NOMO-1 treated with dmso at 0.1 percent for 144 hours (cell line): ENCODE measurements at regions not wholly inside any gene's neighbourhood (a gene's known extent, or its start where the extent isn't known, plus 50 kb on each side); places are given as distances from the start of the nearest gene placed in this dataset.

ENCODE experiments used
- DNase-seq: peaks from one replicate; lab custom pipeline; 2025; ENCODE audit not compliant: unreplicated experiment; lab: John Stamatoyannopoulos, UW

DNA sequence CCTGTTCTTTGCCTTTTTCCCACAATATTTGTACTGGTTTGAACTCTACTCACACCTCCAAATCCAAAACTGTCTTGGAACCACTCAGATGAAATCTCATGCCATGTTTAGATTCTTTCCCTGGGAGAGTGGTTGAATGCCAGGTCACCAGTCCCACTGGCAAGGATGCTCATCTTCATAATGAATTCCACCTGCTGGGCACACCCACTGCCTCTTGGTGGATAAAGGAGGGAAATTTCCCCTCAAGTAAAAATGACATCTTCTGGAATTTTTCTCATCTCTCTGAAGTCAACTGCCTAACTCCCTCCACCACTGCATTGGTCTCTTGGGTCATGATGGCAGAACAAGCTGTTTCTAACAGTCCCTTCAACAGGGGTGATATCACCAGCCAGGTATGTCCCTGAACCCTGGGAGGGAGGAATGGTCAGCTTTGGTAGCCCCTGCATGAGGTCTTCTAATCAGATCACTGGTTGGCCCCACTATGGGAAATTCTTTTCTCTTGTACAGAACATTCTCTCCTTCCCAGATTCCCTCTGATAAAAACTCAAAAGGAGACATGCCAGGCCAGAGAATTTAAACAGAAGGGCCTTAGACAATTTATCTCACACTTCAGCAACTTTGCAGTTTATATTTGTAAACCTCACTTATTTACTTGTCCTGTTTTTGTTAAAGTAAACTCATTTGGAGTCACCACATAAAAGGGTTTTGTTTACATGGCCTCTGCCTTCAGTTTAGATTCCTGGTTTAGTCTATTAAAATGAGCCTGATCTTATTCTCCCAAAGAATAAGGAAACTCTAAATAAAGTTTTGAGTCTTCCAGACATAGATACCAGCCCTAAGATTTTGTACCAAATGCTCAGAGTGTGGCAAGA lies 143.4 kb downstream of the WNT5A start:
- DNase-seq, result no peak

DNA sequence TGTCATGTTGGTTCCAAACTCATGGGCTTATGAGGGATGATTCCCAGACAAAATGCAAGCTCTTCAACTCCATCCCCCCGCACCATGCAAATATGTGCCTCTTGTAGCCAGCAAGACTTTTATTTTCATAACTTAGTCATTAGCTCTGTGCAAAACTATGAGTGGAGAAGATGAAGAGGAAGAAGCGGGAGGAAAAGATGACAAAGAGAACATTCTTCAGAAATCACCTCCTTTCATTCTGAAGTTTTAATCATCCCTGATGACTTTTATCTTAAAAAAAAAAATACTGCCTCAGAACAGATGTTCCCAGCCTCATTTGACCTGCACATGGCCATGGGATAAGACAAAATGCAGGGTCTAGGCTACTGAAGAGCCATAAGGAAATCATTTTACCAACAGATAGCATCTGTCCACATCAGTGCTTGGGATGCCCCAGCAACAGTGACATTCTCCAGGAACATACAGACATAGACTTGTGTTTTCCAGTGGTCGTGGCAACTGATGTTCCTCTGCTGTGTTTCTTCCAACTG lies 145.5 kb downstream of the WNT5A start:
- no peak for DNase-seq

DNA sequence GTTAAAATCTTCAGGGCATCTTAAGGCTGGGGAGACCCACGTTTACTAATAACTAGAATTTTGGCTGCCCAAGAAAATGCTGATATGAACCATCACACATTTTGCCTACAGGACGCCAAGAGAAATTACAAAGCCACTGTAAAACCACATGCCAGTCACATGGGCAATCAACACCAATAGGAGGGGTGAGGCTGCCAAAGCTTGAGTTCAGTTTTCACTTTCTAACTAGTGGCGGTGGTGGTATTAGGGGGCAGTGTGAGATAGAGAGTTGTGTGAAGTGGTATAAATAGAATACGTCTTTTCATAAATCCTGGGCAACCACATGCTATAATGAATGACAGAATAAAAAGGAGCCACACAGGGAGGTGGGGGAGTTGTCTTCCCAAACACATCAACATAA lies 147.3 kb downstream of the WNT5A start:
- DNase-seq, result no peak

DNA sequence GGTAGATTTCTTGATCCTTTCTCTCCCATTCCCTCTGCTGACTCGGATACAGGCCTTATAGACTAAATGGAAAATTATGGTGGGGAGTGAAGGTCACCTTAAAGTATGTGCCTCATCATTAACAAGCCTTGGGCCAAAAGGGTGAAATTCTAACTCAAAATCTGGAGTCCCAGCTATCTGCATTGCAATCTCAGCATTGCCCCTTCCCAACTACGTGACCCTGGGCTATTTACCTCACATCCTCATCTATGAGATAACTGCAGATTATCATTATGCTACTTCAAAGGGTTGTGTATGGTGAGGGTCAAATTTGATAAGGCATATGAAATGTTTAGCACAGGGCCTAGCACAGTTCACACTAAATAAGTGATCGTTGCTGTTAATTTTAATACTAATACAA lies 147.7 kb downstream of the WNT5A start:
- no peak for DNase-seq

DNA sequence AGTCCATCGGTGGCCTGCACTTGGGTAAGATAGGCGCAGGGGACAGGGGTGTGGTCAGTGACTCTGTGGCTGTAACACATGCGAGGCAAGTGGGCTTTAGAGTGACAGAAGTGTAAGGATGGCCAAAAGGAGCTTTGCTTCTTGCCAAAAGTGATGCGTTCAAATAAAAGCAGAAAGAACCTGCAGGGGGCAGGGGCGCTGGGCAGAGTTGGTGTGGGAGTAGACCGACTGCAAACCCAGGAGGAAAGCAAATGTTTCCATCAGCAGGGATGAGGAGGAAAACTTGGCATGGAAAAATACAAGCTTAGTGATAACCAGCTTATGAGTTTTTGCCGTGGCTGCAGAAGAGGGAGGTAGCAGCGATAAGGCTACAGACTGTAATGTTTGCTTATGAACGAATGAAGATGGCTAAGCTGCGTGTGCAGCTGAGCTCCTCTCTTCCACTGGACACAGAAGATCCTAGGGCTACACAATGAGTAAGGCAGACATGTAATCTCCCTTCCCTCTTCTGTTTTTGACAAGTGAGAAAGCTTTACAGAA lies 149.4 kb downstream of the WNT5A start:
- no peak for DNase-seq

DNA sequence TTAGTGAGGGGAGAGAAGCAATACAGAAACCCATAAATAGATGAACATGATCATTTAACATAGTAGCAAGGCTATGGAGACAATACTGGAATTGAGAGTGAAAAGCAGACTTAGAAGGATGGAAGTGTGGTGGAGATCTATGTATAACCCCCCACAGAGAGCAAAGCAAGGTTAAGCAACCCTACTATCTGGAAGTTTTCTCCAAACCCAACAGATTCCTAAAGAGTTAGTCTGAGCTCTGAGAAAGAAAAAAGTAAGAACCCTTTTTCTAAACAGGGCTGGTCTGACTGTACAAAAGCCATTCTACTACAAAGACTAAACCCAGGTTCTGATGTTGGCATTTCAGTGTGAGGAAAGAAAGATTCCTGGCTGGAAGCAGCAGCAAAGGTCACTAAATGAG lies 153.2 kb downstream of the WNT5A start:
- DNase-seq, result no peak

DNA sequence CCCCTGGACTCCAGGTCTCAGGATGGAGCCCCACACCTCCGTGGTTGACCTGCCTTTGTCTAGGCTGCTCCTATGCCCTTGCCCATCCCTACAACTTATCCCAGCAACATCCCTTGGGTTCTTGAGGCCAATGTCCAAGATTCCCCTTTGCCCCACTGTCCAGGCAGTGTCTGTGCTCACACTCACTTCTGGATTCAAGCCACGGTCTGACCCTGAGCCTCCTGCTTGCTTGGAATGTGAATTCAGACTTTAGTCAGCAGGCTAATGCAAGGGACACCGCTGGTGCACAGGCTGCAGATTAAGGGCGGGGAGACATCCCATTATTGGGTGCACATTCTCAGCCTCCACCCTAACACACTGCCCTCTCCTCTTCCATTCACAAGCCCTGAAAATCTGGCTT lies 154.1 kb downstream of the WNT5A start:
- no peak for DNase-seq

DNA sequence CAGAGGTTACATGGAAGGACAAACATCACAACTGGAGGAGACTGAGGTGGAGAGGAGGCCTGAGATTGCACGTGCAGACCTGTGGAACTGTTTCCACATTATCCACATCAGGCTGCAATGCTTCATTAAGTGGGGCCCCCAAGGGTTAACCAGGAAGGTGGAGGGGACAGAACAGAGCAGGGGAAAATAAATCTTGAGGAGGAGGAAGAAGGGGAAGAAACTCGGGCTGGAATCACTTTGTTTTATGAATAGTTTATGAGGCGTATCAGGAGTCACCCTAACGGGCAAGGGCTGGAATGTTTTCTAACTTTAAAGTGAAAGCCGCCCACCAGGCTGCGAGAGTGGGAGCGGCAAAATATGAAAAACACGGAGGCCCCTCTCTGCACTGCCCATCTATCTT lies 154.9 kb downstream of the WNT5A start:
- no peak for DNase-seq

DNA sequence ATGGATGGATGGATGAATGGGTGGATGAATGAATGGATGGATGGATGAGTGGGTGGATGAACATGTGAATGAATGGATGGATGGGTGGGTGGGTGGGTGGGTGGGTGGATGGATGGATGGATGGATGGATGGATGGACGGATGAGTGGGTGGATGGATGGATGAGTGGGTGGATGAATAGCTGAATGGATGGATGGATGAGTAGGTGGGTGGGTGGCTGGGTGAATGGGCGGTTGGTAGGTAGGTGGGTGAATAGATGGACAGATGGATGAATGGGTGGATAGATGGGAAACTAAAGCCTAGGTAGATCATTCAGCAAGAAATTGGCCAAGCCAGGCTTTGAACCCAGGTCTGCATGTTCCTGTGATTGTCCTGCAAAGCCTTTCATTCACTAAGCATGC lies 155.6 kb downstream of the WNT5A start:
- DNase-seq, result no peak

DNA sequence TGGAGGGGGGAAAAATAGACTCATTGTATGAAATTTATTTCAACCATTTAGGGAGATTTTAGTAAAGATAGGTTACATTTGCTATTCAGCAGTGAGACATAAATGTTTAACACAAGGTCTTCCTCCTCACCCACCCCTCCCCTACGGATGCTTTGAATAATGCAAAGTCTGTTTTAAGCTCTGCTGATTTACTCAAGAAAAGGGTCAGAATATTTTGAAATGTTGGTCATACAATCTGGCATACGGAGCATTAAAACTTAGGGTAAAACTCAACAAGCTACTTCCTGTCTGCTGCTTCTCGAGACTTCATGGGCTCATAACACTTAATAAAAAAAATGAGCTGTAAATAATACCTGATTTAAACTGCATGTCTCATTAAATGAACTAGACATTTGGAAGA lies 156.3 kb downstream of the WNT5A start:
- no peak for DNase-seq

DNA sequence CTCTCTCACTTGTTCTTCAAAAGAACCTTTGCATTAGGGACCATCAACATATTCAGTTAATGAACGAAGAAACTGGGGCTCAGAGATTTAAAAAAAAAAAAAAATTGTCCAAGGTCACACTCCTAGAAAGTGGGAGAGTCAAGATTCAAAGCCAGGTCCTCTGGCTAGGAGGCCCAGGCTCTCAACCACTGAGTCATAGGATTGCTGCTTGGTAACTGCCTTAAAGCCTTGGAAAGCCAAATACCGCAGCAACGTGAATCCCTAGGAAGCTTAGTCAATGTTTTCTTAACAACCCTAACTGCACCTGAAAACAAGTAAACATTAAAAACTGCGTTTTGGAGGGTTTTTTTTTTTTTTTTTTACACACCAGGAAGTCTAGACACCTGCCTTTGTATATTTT lies 156.8 kb downstream of the WNT5A start:
- no peak for DNase-seq

DNA sequence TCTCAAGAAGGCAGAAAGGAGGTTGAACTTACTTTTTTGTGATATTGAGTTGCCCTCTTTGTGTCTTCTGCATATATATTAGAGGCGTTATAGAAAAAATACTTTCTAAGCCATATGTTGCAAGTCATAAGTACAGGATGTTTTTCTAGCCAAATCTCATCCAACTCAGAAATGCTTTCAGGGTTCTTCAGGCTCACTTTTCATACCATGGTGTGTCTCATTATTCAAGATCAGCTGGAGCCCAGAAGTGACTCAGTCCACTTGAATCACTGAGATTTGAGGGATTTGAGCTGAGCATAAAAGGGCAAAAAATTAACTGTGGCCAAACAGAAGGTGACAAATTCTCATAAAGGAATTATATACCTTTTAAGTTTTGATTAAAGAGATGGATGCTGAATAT lies 157.3 kb downstream of the WNT5A start:
- DNase-seq, result no peak

DNA sequence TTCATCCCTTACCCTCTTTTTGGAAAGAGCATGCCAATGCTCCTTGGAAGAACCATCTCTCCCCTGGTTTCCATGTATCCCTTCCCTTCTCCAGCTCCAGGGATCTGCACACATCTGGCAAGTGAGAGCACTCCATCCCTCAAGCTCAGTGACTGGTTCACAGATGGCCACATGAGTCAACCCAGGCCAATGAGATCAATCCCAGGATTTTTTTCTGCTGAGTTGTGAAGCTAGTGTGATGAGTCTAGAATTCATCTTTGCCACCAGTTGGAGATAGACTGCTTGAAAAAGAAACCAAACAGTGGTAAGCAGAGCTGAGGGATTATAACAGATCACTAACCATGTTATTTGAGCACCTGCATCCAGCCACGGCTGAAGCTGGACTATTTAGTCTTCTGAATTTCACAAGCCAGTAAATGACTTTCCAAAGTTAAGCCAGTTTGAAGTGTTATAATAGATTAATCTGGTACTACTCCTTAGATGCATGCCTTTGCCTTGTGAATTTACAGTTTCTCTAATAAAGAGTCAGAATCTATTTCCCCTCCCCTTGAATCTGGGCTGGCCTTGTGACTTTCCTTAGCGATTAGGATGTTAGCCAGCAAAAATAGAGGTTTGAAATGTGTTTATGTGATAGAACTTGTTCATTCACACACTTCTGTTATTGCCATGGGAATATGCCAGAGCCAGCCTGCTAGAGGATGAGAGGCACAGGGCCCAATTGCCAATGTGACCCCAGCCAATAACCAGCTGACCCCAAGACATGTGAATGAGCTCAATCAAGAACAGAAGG lies 159.8 kb downstream of the WNT5A start:
- no peak for DNase-seq

DNA sequence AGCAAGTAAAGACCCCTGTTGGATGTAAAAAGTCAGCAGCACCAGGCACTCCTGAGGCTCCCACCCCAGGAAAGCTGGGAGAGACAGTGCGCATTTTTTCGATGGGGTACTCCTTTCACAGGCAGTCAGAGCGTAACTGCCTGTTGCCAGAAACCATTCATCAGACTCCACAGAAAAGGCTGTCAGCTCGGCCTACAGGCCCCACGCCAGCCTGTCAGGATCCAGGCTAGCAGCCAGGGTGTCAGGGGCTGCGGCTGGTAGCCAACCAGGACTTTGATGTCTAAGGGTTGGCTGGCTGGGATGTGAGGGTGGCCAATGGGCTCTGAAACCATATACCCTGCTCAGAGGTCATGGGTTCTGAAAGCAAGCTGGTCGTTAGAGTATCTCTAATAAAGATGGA lies 164.5 kb downstream of the WNT5A start:
- DNase-seq, result no peak

DNA sequence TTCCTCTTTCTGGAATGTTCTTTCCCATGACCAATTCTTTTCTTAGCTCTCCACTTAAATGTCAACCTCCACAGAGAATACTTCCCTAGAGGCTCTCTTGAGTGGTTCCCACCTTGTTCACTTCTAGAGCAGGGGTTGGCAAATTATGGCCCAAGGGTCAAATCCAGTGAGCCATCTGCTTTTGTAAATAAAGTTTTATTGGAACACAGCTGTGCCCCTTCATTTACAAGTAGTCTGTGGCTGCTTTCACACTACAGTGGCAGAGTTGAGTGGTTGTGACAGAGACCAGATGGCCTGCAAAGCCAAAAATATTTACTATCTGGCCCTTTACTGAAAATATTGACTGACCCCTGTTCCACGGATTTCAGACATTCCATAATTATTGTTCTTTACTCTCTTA lies 166.2 kb downstream of the WNT5A start:
- DNase-seq, result no peak

DNA sequence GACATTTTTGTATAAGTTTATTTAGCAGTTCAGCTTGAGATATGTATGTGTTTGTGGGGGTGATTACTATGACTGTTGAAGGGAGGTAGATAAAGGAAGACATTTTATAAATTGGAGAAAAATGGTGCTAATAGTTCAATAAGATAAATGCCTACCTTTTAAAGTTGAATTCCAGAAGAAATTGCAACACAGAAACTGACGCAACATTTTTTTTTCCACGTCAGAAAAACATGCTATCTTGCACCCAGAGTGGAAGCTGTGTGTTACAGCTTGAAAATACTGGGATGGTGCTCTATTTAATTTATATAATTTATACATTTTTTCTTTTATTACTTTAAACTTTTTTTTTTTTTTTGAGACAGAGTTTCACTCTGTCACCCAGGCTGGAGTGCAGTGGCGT lies 171.7 kb downstream of the WNT5A start:
- DNase-seq, result no peak

DNA sequence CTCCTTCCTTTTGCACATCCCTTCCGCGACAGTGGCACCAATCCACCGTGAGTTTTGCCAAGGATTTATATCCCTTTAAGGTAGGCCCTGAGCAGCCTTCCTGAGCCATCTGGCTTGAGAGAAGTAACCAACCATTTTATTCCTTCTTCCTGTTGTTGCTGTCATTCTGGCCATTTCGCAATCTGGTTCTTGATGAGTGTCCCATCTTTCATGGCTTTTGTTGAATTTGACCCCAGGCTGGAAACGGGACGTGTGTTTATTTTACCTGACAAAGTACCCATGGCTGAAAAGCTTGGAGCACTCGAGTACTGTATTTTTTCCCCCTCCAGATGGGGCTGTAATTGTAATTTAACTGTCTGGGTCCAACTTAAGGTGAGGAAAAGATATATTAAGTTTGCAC lies 173.4 kb downstream of the WNT5A start:
- DNase-seq, result no peak

DNA sequence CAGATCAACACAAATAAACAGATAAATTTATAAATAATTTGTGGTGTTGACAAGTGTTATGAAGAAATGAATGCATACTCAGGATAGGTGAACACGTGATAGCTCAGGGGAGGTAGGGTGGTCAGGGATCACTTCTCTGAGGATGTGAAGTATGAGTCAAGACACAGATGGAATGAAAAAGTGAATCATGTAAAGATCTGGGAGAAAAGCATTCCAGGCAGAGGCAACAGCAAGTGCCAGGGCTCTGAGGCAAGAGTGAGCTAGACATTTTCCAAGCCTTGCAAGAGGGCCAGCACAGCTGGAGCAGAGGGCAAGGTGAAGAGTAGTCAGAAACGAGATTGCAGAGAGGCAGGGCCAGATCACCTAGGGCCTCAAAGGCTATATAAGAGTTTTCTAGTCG lies 177.8 kb downstream of the WNT5A start:
- DNase-seq, result no peak

DNA sequence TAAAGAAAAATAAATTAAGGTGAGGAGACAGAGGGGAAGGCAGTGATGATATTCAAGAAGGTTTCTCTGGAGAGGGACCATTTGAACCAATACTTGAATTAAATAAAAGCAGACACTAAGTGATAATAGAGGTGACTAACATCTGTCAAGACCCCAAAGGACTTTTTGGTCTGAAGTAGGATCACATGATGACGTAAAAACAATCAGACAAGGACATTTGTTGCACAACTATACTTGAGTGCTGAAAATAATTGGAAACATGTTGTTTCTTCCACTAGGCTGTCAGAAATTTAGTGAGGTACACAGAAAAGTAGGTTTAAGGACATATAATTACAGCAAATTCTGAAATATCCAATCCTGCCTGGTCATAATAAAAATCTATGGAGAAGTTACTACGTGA lies 179.5 kb downstream of the WNT5A start:
- no peak for DNase-seq

DNA sequence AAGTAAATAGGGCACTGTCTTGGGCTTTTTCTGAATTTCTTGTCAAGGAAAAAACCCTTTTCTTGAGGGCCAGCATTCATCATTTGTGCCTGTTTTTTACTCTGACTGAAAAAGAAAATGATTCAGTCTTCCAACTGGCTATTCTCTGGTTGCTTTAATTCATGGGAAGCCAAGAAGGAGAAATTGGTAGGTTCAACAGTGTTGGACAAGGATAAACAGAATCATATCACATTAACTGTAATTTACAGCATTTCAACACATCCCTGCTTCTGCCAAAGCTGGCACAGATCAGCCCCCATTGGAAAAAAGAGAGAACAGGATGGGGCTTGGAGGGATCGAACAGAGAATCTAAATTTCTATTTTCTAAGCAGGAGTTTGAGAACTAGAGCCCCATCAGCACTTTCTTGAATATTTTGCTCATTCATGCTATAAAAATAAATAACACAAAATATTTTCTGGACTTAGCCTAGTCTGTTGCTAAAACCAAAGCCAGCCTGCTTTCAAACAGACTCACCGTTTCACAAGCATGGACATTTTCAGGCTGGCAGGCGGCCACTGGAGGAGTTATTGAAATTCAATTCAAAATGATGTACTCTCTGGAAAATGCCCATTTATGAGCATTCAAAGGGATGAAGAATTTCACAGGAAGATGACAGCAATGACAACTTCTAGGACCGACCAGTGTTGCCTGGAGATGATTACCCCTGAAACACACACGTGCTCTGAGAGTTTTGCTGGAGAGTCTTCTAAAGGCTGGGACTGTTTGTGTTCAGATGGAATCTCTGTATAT lies 181.2 kb downstream of the WNT5A start:
- DNase-seq, result no peak

DNA sequence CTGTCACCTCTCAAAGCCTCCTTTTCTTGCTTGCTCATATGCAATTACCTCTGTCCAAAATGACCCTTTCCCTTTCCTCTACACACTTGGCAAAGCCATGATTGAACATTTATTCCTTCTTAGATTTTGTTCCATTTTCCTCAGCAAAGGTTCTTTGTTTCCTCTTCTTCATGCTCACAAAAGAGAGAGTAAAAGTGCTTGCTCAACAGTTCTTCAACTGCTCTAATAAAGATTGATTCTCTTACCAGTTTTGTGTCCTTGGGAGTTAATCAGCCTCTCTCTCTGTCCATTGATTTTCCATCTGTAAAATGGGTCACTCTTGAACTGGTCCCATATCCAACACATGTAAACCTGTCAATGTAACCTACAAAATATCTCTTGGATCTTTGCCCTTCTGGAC lies 186.4 kb downstream of the WNT5A start:
- no peak for DNase-seq
